Middle frontal gyrus (tissue), 1 donor: ENCODE measurements at regions not wholly inside any gene's neighbourhood (a gene's known extent, or its start where the extent isn't known, plus 50 kb on each side); places are given as distances from the start of the nearest gene placed in this dataset.

Source experiments
- DNase-seq: peaks from one replicate; pipeline ENCODE4 v3.0.0-alpha.2; 2015; ENCODE audit warnings: low spot score; ENCODE audit errors: extremely low spot score

- DNase-seq: no peak
Measured at GRCh38 chr1:98427664-98428063, 233.9 kb upstream of the SNX7 start.

- no peak for DNase-seq
Measured at GRCh38 chr1:98426092-98426491, 235.4 kb upstream of the SNX7 start.

- DNase-seq: no peak
Measured at GRCh38 chr1:98422816-98423215, 238.7 kb upstream of the SNX7 start.

GRCh38 chr1:98421085-98421435 lies 240.5 kb upstream of the SNX7 start:
- no peak for DNase-seq

- no peak for DNase-seq
Measured at GRCh38 chr1:98420376-98421084, 241.0 kb upstream of the SNX7 start.

- DNase-seq: no peak
Measured at GRCh38 chr1:98417820-98418219, 243.7 kb upstream of the SNX7 start.

GRCh38 chr1:98410082-98410481 lies 251.4 kb upstream of the SNX7 start:
- DNase-seq: no peak

- no peak for DNase-seq
Measured at GRCh38 chr1:98406352-98407088, 255.0 kb upstream of the SNX7 start.

GRCh38 chr1:98405581-98406074 lies 255.9 kb upstream of the SNX7 start:
- DNase-seq: no peak

GRCh38 chr1:98404866-98405265 lies 256.7 kb upstream of the SNX7 start:
- DNase-seq: no peak

- no peak for DNase-seq
Measured at GRCh38 chr1:98403963-98404480, 257.5 kb upstream of the SNX7 start.

- DNase-seq: no peak
Measured at GRCh38 chr1:98402860-98403259, 258.7 kb upstream of the SNX7 start.

- DNase-seq: no peak
Measured at GRCh38 chr1:98400446-98400845, 261.1 kb upstream of the SNX7 start.

- no peak for DNase-seq
Measured at GRCh38 chr1:98399218-98399617, 262.3 kb upstream of the SNX7 start.

GRCh38 chr1:98398649-98399048 lies 262.9 kb upstream of the SNX7 start:
- no peak for DNase-seq

GRCh38 chr1:98398092-98398491 lies 263.4 kb upstream of the SNX7 start:
- DNase-seq: no peak

- no peak for DNase-seq
Measured at GRCh38 chr1:98393719-98394118, 267.8 kb upstream of the SNX7 start.

- no peak for DNase-seq
Measured at GRCh38 chr1:98391175-98391574, 270.3 kb upstream of the SNX7 start.

GRCh38 chr1:98389809-98390208 lies 271.7 kb upstream of the SNX7 start:
- no peak for DNase-seq

- no peak for DNase-seq
Measured at GRCh38 chr1:98388441-98388840, 273.1 kb upstream of the SNX7 start.

GRCh38 chr1:98387701-98388100 lies 273.8 kb upstream of the SNX7 start:
- DNase-seq: no peak

GRCh38 chr1:98386675-98387440 lies 274.7 kb upstream of the SNX7 start:
- no peak for DNase-seq
